Left ventricle myocardium superior (tissue), 1 donor: ENCODE measurements at regions not wholly inside any gene's neighbourhood (a gene's known extent, or its start where the extent isn't known, plus 50 kb on each side); places are given as distances from the start of the nearest gene placed in this dataset.

Experiments used
- ATAC-seq: fragments of 200-7000 bp; cut with Tn5 transposase; one replicate; pipeline ENCODE4 v1.9.1; 2020; ENCODE audit warnings: mild to moderate bottlenecking, moderate library complexity
- DNase-seq: peaks from one replicate; pipeline ENCODE4 v3.0.0-alpha.2; 2020
- intact Hi-C: fragments of 100-400 bp; cut with micrococcal nuclease; formaldehyde crosslinking; loops from one replicate; pipeline ENCODE4 v1.11.0; 2022
- donor health status: DM: no; HTN: yes; CAD: no; lungs with severe emphysema.

GRCh38 chr4:53744446-53745160 lies 153.3 kb upstream of the LNX1 start:
- ATAC-seq (no peak), DNase-seq (no peak)
- intact Hi-C loops = no loop called here

- ATAC-seq (no peak), DNase-seq (no peak)
- intact Hi-C loops = no loop called here
Observed at GRCh38 chr4:53734584-53735353, 143.5 kb upstream of the LNX1 start.

- intact Hi-C loops = no loop called here
- ATAC-seq = no peak
Observed at GRCh38 chr4:53734182-53734581, 142.9 kb upstream of the LNX1 start.

GRCh38 chr4:53732661-53733060 lies 141.4 kb upstream of the LNX1 start:
- DNase-seq (no peak), ATAC-seq (no peak)
- intact Hi-C loops = no loop called here

More at GRCh38 chr4:53734182-53734581, 142.9 kb upstream of the LNX1 start:
- DNase-seq = no peak

GRCh38 chr4:53730031-53730805 lies 138.9 kb upstream of the LNX1 start:
- ATAC-seq (no peak), DNase-seq (no peak)
- intact Hi-C loops = no loop called here

GRCh38 chr4:53722110-53722509 lies 130.8 kb upstream of the LNX1 start:
- intact Hi-C loops = no loop called here
- DNase-seq (no peak), ATAC-seq (no peak)

GRCh38 chr4:53721263-53721662 lies 130.0 kb upstream of the LNX1 start:
- DNase-seq = no peak
- intact Hi-C loops = no loop called here
- ATAC-seq = no peak

- ATAC-seq = no peak
- no peak for DNase-seq
- intact Hi-C loops = no loop called here
Observed at GRCh38 chr4:53720776-53721175, 129.5 kb upstream of the LNX1 start.

- ATAC-seq (no peak), DNase-seq (no peak)
- intact Hi-C loops = no loop called here
Observed at GRCh38 chr4:53717064-53717549, 125.8 kb upstream of the LNX1 start.

- peak; percentile 26 for ATAC-seq
- intact Hi-C loops = no loop called here
- DNase-seq = no peak
Observed at GRCh38 chr4:53716471-53717063, 125.3 kb upstream of the LNX1 start.

- DNase-seq (no peak), ATAC-seq (no peak)
- intact Hi-C loops = no loop called here
Observed at GRCh38 chr4:53716011-53716410, 124.7 kb upstream of the LNX1 start.

GRCh38 chr4:53714236-53715140 lies 123.2 kb upstream of the LNX1 start:
- no peak for ATAC-seq
- intact Hi-C loops = no loop called here
- DNase-seq = no peak

GRCh38 chr4:53713767-53714166 lies 122.5 kb upstream of the LNX1 start:
- intact Hi-C loops = no loop called here
- no peak for ATAC-seq

GRCh38 chr4:53713296-53713695 lies 122.0 kb upstream of the LNX1 start:
- DNase-seq = no peak
- no peak for ATAC-seq
- intact Hi-C loops = no loop called here

More at GRCh38 chr4:53713767-53714166, 122.5 kb upstream of the LNX1 start:
- DNase-seq = no peak

- ATAC-seq = peak; percentile 27
- intact Hi-C loops = no loop called here
Observed at GRCh38 chr4:53712408-53713020, 121.2 kb upstream of the LNX1 start.

GRCh38 chr4:53711926-53712325 lies 120.6 kb upstream of the LNX1 start:
- ATAC-seq = no peak
- intact Hi-C loops = no loop called here
- DNase-seq = no peak

More at GRCh38 chr4:53712408-53713020, 121.2 kb upstream of the LNX1 start:
- no peak for DNase-seq

GRCh38 chr4:53709693-53710092 lies 118.4 kb upstream of the LNX1 start:
- ATAC-seq = no peak
- DNase-seq = no peak
- intact Hi-C loops = no loop called here

GRCh38 chr4:53707491-53707890 lies 116.2 kb upstream of the LNX1 start:
- intact Hi-C loops = no loop called here
- no peak for ATAC-seq
- no peak for DNase-seq
